LNCAP (cell line): ENCODE measurements at regions not wholly inside any gene's neighbourhood (a gene's known extent, or its start where the extent isn't known, plus 50 kb on each side); places are given as distances from the start of the nearest gene placed in this dataset.

ENCODE experiments used
- TF ChIP-seq, protein P1 (sequence below): fragments of 450-650 bp; IDR thresholded peaks from 2 replicates; pipeline ENCODE4 v1.5.1; 2017; ENCODE audit warnings: mild to moderate bottlenecking

DNA sequence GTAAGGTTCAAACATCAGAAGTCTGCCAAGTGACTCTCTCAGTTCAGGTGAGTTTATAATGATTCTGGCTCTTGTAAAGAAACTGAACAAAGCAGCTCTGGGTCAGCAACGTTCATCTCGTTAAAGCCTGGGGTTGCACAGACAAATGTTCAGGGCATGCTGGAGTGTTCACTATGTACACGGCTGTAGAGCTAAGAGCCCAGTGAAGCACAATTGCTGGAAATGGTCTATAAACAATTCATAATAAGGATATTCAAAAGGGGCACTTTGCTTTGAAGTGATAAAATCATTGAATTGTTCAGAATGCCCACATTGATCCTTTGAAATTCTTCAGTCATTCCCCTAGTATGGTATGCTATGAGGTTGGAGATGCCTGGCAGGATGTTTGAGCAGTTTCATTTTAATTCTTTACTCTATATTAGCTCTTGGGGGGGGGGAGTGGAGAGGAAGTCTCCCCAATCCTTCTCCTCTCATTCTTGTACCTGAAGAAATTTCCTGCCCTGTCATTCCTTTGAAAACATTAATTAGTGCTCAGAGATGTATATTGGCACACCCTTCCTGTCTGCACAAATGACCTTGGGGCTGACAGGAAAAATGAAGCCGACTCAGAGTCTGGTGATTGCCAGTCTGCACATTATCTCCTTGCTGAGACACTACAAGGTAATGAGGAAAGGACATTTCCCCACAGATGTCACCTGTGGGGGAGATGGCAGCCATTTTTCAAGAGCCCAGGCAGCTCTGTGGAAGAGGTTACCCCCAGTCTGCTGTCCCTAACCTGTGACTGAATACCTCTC, 145.5 kb downstream of the DLEU7 start:
- TF ChIP-seq, protein P1, sequence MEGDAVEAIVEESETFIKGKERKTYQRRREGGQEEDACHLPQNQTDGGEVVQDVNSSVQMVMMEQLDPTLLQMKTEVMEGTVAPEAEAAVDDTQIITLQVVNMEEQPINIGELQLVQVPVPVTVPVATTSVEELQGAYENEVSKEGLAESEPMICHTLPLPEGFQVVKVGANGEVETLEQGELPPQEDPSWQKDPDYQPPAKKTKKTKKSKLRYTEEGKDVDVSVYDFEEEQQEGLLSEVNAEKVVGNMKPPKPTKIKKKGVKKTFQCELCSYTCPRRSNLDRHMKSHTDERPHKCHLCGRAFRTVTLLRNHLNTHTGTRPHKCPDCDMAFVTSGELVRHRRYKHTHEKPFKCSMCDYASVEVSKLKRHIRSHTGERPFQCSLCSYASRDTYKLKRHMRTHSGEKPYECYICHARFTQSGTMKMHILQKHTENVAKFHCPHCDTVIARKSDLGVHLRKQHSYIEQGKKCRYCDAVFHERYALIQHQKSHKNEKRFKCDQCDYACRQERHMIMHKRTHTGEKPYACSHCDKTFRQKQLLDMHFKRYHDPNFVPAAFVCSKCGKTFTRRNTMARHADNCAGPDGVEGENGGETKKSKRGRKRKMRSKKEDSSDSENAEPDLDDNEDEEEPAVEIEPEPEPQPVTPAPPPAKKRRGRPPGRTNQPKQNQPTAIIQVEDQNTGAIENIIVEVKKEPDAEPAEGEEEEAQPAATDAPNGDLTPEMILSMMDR: no peak

DNA sequence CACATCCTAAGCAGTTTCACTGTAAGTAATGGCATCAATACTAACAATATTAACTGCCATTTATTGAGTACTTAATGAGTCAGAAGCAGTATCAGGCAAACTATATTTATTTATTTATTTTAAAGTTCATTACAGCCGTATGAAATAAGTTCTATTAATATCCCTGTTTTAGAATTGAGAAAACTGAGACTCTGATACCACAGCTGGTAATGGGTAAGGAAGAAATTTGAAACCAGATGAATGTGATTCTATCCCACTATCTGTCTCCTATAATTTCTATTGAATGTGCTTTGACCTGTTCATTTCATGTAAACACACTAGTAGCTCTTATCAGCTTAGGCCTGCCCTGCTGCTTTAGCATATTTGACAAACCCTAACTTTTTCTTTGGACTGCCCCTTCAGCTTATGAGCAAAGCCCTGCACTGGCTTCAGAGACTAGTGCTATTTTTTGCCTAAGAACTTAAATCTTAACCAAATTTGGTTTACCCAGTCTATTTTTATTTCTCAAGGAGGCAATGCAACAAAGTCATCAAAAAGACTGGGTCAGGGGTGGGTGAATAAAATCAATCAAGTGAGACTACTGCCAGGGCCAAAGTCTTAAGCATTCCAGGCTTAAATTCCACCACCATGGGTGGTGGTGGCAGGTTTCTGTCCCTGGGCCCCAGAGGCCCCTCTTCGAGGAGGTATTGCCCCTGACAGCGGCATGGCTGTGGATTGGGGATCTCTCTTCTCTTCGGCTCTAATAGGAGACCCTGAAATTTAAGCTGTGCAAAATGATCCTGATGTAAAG, 143.4 kb downstream of the DLEU7 start:
- TF ChIP-seq, protein P1: no peak

DNA sequence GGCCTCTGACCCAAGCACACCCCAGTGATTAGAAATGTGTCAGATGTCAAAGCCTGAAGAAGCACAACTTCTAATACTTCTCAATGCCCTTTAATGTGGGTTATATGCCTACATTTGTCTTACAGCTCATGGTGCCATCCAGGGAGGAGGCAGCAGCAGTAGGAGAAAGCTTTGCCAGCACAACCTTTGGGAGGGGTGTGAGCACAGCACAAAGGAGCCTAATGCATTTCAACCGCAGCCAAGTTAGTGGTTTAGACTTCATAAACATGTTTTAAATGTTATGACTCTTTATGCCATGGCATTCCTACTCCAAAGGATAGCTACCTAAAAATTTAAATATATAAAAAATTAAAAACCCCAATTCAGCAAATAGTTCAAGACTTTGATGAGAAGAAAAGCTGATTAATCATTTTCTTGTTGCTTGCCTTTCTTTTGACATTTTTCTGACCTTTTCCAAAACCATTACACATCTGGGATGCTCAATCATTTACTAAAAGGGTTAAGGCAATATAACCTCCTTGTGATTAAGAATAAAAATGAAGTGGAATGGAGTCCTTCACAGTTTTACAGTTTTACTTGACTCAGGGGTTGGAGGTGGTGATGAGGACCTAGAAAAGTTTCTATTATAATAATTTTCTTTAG, 142.7 kb downstream of the DLEU7 start:
- TF ChIP-seq, protein P1: no peak

DNA sequence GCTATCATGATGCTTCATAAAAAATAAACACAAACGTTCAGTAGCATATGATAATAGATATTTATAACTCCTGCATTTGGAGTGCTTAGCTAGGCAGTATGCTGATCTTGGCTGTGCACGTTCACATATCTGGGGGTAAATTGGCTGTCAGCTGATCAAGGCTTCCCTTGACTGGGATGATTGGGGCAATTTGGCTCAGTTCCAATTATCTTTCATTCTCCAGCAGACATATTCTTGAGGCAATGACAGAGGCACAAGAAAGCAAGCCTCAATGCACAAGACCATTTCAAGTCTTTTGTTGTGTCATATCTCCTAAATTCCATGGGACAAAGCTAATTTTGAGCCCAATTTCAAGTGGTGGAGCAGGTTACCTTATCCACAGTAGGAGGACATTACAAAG, 142.0 kb downstream of the DLEU7 start:
- TF ChIP-seq, protein P1: no peak

DNA sequence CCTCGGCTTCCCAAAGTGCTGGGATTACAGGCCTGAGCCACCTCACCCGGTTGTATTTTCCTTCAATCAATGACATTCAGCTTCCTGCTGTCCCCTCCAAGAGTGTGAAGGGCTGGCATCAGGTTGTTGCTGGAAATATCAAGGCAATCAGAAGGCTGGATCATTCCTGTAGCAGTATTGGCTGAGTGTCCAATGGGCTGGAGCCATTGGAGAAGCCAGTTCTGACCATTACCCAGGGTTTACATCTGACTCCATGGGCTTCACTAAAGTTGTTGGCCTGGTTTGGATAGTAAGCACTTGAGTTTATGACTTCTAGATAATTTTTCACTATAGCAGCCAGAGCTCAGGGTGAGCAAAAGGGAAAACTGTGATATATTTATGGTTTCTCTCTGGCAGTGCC, 137.0 kb downstream of the DLEU7 start:
- TF ChIP-seq, protein P1: no peak

DNA sequence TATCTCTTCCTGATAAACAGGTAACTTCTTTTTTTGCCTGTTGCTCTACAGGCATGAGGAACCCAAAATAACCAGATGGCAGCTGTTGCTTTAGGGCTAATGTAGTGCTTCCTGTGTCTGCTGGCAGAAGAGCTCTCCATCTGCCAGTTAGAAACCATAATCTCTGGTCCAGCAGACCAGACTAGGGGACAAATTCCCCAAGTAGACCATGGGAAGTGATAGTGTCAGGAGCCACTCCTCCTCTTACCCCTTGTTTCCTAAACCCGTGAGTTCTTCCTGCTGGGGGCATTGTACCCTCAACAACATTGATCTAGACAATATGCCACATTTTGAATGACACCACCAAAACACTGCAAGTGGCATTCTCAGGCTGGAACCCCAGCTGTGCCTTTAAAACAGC, 135.9 kb downstream of the DLEU7 start:
- TF ChIP-seq, protein P1: no peak

DNA sequence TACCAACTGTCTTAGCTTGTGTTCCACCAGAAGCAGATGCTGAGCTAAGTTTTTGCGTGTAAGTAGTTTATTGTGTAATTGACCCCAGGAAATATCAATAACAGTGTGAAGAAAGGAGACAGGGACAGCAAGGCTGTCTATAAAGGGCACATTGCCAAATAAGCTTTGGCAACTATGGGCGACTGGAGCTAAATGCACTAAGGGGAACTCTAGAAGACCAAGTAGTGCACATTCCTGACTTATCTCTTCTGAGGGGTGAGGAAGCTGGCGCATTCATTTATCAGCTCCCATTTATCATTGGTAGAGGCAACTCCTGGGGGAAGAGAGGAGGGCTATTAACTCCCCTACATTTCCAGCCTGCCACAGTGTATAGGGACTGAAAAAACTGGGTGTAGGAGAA, 135.0 kb downstream of the DLEU7 start:
- TF ChIP-seq, protein P1: no peak
